ENCODE measurements at regions not wholly inside any gene's neighbourhood (a gene's known extent, or its start where the extent isn't known, plus 50 kb on each side); places are given as distances from the start of the nearest gene placed in this dataset.

DNA sequence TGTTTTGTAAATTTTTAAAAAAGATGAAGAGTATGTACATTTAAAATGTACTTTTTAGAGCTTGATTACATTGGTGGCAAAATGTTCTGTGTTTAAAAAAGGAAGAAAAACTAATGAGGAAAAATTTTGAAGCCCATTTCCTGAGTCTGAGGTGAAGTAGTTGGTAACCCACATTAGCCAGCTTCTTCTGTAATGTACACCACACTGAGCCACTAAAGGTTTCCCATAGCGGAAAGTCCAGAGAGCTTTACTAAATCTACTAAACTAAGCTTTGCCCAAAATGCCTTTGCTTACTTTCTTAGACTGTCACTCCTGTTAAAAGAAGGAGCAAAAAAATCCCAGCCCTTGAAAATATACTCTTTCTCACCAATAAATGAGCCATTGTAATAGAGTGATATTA is 804.8 kb upstream of the ZEB2 start:
- TF ChIP-seq, protein P1, sequence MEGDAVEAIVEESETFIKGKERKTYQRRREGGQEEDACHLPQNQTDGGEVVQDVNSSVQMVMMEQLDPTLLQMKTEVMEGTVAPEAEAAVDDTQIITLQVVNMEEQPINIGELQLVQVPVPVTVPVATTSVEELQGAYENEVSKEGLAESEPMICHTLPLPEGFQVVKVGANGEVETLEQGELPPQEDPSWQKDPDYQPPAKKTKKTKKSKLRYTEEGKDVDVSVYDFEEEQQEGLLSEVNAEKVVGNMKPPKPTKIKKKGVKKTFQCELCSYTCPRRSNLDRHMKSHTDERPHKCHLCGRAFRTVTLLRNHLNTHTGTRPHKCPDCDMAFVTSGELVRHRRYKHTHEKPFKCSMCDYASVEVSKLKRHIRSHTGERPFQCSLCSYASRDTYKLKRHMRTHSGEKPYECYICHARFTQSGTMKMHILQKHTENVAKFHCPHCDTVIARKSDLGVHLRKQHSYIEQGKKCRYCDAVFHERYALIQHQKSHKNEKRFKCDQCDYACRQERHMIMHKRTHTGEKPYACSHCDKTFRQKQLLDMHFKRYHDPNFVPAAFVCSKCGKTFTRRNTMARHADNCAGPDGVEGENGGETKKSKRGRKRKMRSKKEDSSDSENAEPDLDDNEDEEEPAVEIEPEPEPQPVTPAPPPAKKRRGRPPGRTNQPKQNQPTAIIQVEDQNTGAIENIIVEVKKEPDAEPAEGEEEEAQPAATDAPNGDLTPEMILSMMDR (IDR thresholded peaks at IDR 0.05; ENCODE audit: low read depth, low read length, missing control alignments): no peak
- no peak for DNase-seq (ENCODE audit: low read depth)
- H3K4me3 ChIP-seq (ENCODE audit: low read depth, low read length): no peak overlapping the region

DNA sequence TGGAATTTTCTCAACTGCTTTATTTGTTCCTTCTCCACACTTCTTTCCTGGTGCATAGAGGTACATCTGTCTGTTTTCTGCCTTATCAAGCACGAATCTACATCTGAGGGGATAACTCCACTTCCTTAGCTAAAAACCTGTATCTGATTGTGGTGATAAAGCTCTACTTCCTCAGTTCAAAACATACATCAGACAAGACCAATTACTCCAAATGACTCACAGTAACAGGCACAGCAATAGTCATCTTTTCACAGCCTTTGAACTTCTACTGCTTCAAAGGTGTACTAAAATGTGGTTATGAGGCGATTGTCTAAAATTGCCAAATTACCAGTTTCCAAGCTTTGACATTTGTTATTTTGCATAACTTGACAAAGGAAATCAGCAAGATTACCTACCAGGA is 803.6 kb upstream of the ZEB2 start:
- TF ChIP-seq, protein P1 (IDR thresholded peaks at IDR 0.05; ENCODE audit: low read depth, low read length, missing control alignments): no peak
- DNase-seq (ENCODE audit: low read depth): no peak
- H3K4me3 ChIP-seq (ENCODE audit: low read depth, low read length): no peak overlapping the region

DNA sequence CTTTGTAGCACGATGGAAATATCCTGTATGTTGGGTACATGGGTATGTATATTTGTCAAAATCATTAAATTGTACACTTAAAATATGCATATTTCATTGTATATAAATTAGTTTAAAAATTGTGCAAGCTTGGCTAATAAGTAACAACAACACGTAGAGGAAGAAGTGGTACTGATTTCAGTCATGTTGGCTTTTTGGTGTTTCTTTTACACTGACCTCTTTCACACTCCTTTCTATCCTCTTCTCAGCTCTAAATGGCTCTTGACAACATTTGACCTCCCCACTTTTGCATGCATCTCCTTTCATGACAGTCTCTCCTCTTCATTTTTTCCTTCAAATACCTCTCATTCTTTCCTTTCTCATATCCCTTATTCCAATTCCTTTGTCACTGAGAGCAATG is 801.4 kb upstream of the ZEB2 start:
- DNase-seq (ENCODE audit: low read depth): no peak
- TF ChIP-seq, protein P1 (IDR thresholded peaks at IDR 0.05; ENCODE audit: low read depth, low read length, missing control alignments): no peak
- no peak overlapping the region for H3K4me3 ChIP-seq (ENCODE audit: low read depth, low read length)

DNA sequence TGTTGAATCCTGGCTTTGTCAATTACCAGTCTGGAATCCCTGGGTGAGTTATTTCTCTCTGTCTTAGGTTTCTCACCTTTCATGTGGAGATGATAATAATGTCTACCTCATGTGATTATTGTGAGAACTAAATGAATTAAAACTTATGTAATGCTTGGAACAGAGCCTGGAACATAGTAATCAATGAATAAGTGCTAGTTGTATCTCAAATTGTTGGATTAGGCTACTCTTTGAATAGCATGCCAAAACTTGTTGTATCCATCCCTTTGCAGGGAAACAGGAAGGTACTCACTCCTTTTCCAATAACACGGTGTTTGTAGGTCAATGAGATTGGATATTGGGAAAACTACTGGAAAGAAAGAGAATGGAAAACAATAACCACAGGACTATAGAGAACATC is 796.6 kb upstream of the ZEB2 start:
- DNase-seq (ENCODE audit: low read depth): no peak
- no peak overlapping the region for H3K4me3 ChIP-seq (ENCODE audit: low read depth, low read length)
- TF ChIP-seq, protein P1 (IDR thresholded peaks at IDR 0.05; ENCODE audit: low read depth, low read length, missing control alignments): no peak

DNA sequence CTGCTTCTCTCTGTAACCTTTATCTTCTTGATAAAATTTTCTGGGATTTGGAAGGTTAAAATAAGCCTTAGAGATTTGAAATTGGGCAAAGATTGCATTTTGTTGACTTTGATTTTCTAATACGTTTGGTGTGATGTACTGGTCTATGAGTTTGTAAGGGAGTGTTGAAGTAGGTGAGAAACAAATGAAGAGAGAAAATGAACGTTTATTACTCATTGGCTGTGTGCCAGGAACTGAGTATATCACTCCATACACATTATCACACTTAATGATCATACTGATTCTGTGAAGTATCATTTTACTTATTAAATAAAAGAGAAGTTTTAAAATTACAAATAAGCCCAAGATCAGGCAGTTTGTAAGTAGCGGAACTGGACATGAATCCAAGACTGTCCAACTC is 795.1 kb upstream of the ZEB2 start:
- no peak for DNase-seq (ENCODE audit: low read depth)
- H3K4me3 ChIP-seq (ENCODE audit: low read depth, low read length): no peak overlapping the region
- TF ChIP-seq, protein P1 (IDR thresholded peaks at IDR 0.05; ENCODE audit: low read depth, low read length, missing control alignments): no peak

DNA sequence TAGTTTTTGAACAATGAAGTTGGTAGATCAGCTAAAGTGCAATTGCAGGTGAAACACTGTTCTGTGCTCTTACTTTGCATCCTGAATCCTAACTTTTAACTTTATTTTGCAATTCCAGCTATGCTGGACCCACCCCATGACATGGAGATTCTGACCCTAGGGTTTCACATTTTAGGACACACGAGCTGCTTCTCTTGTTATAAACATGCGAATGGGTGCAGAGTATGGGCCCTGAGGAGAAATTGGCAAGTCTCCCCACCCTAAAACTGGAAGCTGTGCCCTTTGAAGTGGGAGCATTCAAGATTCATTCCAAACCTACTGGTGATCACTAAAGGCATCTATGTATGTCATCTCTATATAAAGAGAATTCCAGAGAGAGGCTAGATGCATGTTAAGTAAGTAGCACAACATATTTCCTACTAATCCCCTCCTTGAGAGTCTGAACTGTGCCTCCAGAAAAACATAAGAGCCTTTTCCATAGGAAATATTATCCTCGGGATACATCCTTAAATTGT is 794.3 kb upstream of the ZEB2 start:
- no peak for DNase-seq (ENCODE audit: low read depth)
- TF ChIP-seq, protein P1 (IDR thresholded peaks at IDR 0.05; ENCODE audit: low read depth, low read length, missing control alignments): no peak
- no peak overlapping the region for H3K4me3 ChIP-seq (ENCODE audit: low read depth, low read length)

DNA sequence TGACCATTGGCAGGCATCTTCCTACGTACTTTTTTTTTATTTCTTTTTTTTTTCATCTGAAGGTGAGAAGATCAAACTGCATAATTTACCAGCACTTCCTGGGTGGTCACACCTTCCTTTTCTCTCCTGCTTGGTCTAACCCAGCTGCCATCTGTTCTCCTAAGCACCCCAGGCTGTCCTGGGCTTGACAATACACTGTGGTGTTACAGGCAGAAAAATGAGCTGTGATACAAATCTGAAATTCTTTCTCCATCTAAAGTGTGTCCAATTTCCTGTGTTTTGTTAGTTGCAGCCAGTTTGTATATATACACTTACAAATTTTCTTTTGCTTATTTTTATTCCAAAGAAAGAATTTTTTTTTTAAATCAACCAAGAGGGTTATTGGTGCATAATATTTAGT is 786.0 kb upstream of the ZEB2 start:
- DNase-seq (ENCODE audit: low read depth): no peak
- H3K4me3 ChIP-seq (ENCODE audit: low read depth, low read length): no peak overlapping the region
- TF ChIP-seq, protein P1 (IDR thresholded peaks at IDR 0.05; ENCODE audit: low read depth, low read length, missing control alignments): no peak

All from GM12864 (cell line).